ENCODE measurements at regions not wholly inside any gene's neighbourhood (a gene's known extent, or its start where the extent isn't known, plus 50 kb on each side); places are given as distances from the start of the nearest gene placed in this dataset.
"Not testable (repeated sequence)": the region's sequence is repeated elsewhere in the genome, so short reads cannot be mapped to it uniquely, and the experiment has no call there.

- POLR2A ChIA-PET, result no interaction called here
- ATAC-seq (no peak), DNase-seq (no peak)
- H3K4me3 Mint-ChIP-seq, result no peak overlapping the region
- H3K27ac Mint-ChIP-seq, result no peak overlapping the region
- H3K9me3 Mint-ChIP-seq (ENCODE audit: insufficient read depth), result no peaks in the 10 kb centered on the region
- CTCF ChIA-PET, result no interaction called here
- H3K4me1 Mint-ChIP-seq (ENCODE audit: low read depth), result no peaks in the 10 kb centered on the region
- peaks cover 10% of the 10 kb centered on the region for H3K27me3 Mint-ChIP-seq (ENCODE audit: low read depth)
- H3K36me3 Mint-ChIP-seq (ENCODE audit: low read depth), result no peaks in the 10 kb centered on the region
These were observed 57.4 kb upstream of the NOTCH1 start for GRCh38 chr9:136603216-136603615.

GRCh38 chr9:136602193-136602885, 56.5 kb upstream of the NOTCH1 start:
- no peak overlapping the region for H3K27ac Mint-ChIP-seq
- ChIA-PET CTCF (no interaction called here), POLR2A (interaction anchor here (0.5 kb wide), 1 partner anchor 15 kb away, joined by 3 read pairs; no protein-coding TSS in a partner anchor)
- no peak for DNase-seq
- H3K4me3 Mint-ChIP-seq, result no peak overlapping the region
- no peaks in the 10 kb centered on the region for H3K36me3 Mint-ChIP-seq (ENCODE audit: low read depth)
- H3K4me1 Mint-ChIP-seq (ENCODE audit: low read depth), result no peaks in the 10 kb centered on the region
- H3K9me3 Mint-ChIP-seq (ENCODE audit: insufficient read depth), result no peaks in the 10 kb centered on the region
- peaks cover 10% of the 10 kb centered on the region for H3K27me3 Mint-ChIP-seq (ENCODE audit: low read depth)
- no peak for ATAC-seq

- DNase-seq; ATAC-seq; H3K4me1 Mint-ChIP-seq (ENCODE audit: low read depth); H3K36me3 Mint-ChIP-seq (ENCODE audit: low read depth); CTCF ChIA-PET; H3K27ac Mint-ChIP-seq; H3K4me3 Mint-ChIP-seq; H3K9me3 Mint-ChIP-seq (ENCODE audit: insufficient read depth): not testable (repeated sequence)
- peaks cover 10% of the 10 kb centered on the region for H3K27me3 Mint-ChIP-seq (ENCODE audit: low read depth)
- POLR2A ChIA-PET, result interaction anchor here (0.5 kb wide), 1 partner anchor 16 kb away, joined by 3 read pairs; no protein-coding TSS in a partner anchor
These were observed 55.6 kb upstream of the NOTCH1 start for GRCh38 chr9:136601250-136601973.

GRCh38 chr9:136599811-136600660, 54.2 kb upstream of the NOTCH1 start:
- ChIA-PET CTCF (no interaction called here), POLR2A (no interaction called here)
- H3K4me3 Mint-ChIP-seq, result no peak overlapping the region
- no peak for ATAC-seq
- no peaks in the 10 kb centered on the region for H3K4me1 Mint-ChIP-seq (ENCODE audit: low read depth)
- H3K36me3 Mint-ChIP-seq (ENCODE audit: low read depth), result no peaks in the 10 kb centered on the region
- H3K9me3 Mint-ChIP-seq (ENCODE audit: insufficient read depth), result no peaks in the 10 kb centered on the region
- peaks cover 10% of the 10 kb centered on the region for H3K27me3 Mint-ChIP-seq (ENCODE audit: low read depth)
- DNase-seq, result no peak
- H3K27ac Mint-ChIP-seq, result no peak overlapping the region

- H3K36me3 Mint-ChIP-seq (ENCODE audit: low read depth), result no peaks in the 10 kb centered on the region
- ATAC-seq (no peak), DNase-seq (no peak)
- H3K4me1 Mint-ChIP-seq (ENCODE audit: low read depth), result no peaks in the 10 kb centered on the region
- peaks cover 13% of the 10 kb centered on the region for H3K27me3 Mint-ChIP-seq (ENCODE audit: low read depth)
- ChIA-PET POLR2A (no interaction called here), CTCF (no interaction called here)
- no peak overlapping the region for H3K4me3 Mint-ChIP-seq
- H3K9me3 Mint-ChIP-seq (ENCODE audit: insufficient read depth), result no peaks in the 10 kb centered on the region
- H3K27ac Mint-ChIP-seq, result no peak overlapping the region
These were observed 53.3 kb upstream of the NOTCH1 start for GRCh38 chr9:136599074-136599531.

GRCh38 chr9:136598390-136599073, 52.7 kb upstream of the NOTCH1 start:
- H3K27ac Mint-ChIP-seq; DNase-seq; H3K4me1 Mint-ChIP-seq (ENCODE audit: low read depth); CTCF ChIA-PET; H3K4me3 Mint-ChIP-seq; H3K36me3 Mint-ChIP-seq (ENCODE audit: low read depth); ATAC-seq; H3K9me3 Mint-ChIP-seq (ENCODE audit: insufficient read depth); POLR2A ChIA-PET: not testable (repeated sequence)
- peaks cover 13% of the 10 kb centered on the region for H3K27me3 Mint-ChIP-seq (ENCODE audit: low read depth)

GRCh38 chr9:136597965-136598364, 52.1 kb upstream of the NOTCH1 start:
- H3K27ac Mint-ChIP-seq, result no peak overlapping the region

GRCh38 chr9:136597141-136597885, 51.5 kb upstream of the NOTCH1 start:
- no peak for DNase-seq
- no peak for ATAC-seq
- H3K27ac Mint-ChIP-seq, result no peak overlapping the region
- peaks cover 12% of the 10 kb centered on the region for H3K27me3 Mint-ChIP-seq (ENCODE audit: low read depth)
- no peaks in the 10 kb centered on the region for H3K9me3 Mint-ChIP-seq (ENCODE audit: insufficient read depth)
- ChIA-PET CTCF (no interaction called here), POLR2A (no interaction called here)
- no peaks in the 10 kb centered on the region for H3K36me3 Mint-ChIP-seq (ENCODE audit: low read depth)
- no peak overlapping the region for H3K4me3 Mint-ChIP-seq
- H3K4me1 Mint-ChIP-seq (ENCODE audit: low read depth), result no peaks in the 10 kb centered on the region

More at GRCh38 chr9:136597965-136598364, 52.1 kb upstream of the NOTCH1 start:
- ChIA-PET CTCF (no interaction called here), POLR2A (no interaction called here)
- Mint-ChIP-seq H3K4me3 (no peak overlapping the region), H3K36me3 (ENCODE audit: low read depth) (no peaks in the 10 kb centered on the region), H3K27me3 (ENCODE audit: low read depth) (peaks cover 13% of the 10 kb centered on the region), H3K9me3 (ENCODE audit: insufficient read depth) (no peaks in the 10 kb centered on the region), H3K4me1 (ENCODE audit: low read depth) (no peaks in the 10 kb centered on the region)
- DNase-seq (no peak), ATAC-seq (no peak)

GRCh38 chr9:136596630-136597031, 50.8 kb upstream of the NOTCH1 start:
- ChIA-PET CTCF (no interaction called here), POLR2A (no interaction called here)
- no peaks in the 10 kb centered on the region for H3K4me1 Mint-ChIP-seq (ENCODE audit: low read depth)
- H3K9me3 Mint-ChIP-seq (ENCODE audit: insufficient read depth), result no peaks in the 10 kb centered on the region
- ATAC-seq, result no peak
- no peak overlapping the region for H3K27ac Mint-ChIP-seq
- no peak for DNase-seq
- H3K27me3 Mint-ChIP-seq (ENCODE audit: low read depth), result peaks cover 11% of the 10 kb centered on the region
- H3K36me3 Mint-ChIP-seq (ENCODE audit: low read depth), result no peaks in the 10 kb centered on the region
- no peak overlapping the region for H3K4me3 Mint-ChIP-seq

GRCh38 chr9:136596217-136596616, 50.4 kb upstream of the NOTCH1 start:
- POLR2A ChIA-PET, result no interaction called here
- H3K27me3 Mint-ChIP-seq (ENCODE audit: low read depth), result peaks cover 11% of the 10 kb centered on the region

More at GRCh38 chr9:136596217-136596616, 50.4 kb upstream of the NOTCH1 start:
- ATAC-seq (no peak), DNase-seq (no peak)
- Mint-ChIP-seq H3K9me3 (ENCODE audit: insufficient read depth) (no peaks in the 10 kb centered on the region), H3K27ac (no peak overlapping the region), H3K4me1 (ENCODE audit: low read depth) (no peaks in the 10 kb centered on the region), H3K36me3 (ENCODE audit: low read depth) (no peaks in the 10 kb centered on the region), H3K4me3 (no peak overlapping the region)
- CTCF ChIA-PET, result no interaction called here

All from activated CD8-positive, alpha-beta T cell treated with anti-CD3 and anti-CD28 coated beads, Interleukin-2, amount 10 ng/mL, durations not matched to agents 7 days and 5 days (primary cell).